Heart left ventricle (tissue), 13 donors: ENCODE measurements at regions not wholly inside any gene's neighbourhood (a gene's known extent, or its start where the extent isn't known, plus 50 kb on each side); places are given as distances from the start of the nearest gene placed in this dataset.

Source experiments
- POLR2A ChIP-seq, 2 donors: fragments of 450-650 bp; IDR thresholded peaks; one replicate each; pipeline ENCODE4 v1.6.1; 2017; ENCODE audit warnings: antibody characterized with exemption in 2 of 2, mild to moderate bottlenecking in 2 of 2, moderate library complexity in 2 of 2
- TF ChIP-seq, protein P1 (sequence below), 12 donors: fragments of 200-600 bp; sonication (generic) in 4 of 12; IDR thresholded peaks; one replicate each; pipeline versions ENCODE4 v1.5.0 to v1.8.0; 2018 to 2022; ENCODE audit warnings: antibody characterized with exemption in 12 of 12, mild to moderate bottlenecking in 5 of 12
- donor health status: ischemic (EF 13 %, LVEDD 7.1; RV severe dilation, severe dysfunction).
- donor health status: DM: no; HTN: yes; CAD: no.
- donor health status: DM: no; HTN: no; CAD: no.
- donor health status: ischemic (EF 25% LVEDD 6.9; RV normal size, moderate dysfunction).
- donor health status: ischemic (EF 25% LVEDD 5.7; RV mildly dilated, moderate dysfunction).
- donor health status: ischemic (EF 35%, LVEDD 5.7; RV mildly dilated, moderate dysfunction).
- donor health status: nonischemic (EF 11% LVEDD 7.7; RV severe dilation, severe dysfunction).
- donor health status: DM: yes; HTN: yes; CAD: no.
- donor health status: PGD.
- donor health status: ischemic (EF 29% LVEDD 5.4; RV normal size, mild dysfunction).
- donor health status: nonischemic (EF 23%, LVEDD 6.1; RV moderate dilation, normal function).

DNA sequence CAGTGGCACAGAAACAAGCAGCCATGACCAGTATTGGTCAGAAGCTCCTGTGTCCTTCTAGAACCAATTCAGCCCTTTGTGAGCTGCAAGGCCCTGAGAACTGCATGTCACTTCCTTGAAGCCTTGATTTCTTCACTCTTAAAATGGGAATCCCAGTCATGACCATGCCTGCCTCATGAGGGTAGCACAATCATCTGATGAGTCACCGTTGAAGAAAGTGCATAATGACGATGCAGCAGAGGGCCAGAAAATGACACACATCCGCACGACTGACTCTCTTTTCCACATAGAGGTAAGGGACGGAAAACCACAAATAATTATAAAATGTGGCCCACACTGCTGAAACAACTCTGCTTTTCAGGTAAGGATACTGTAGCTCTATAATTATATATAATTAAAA is 777.4 kb downstream of the BCL11B start:
- TF ChIP-seq, protein P1, sequence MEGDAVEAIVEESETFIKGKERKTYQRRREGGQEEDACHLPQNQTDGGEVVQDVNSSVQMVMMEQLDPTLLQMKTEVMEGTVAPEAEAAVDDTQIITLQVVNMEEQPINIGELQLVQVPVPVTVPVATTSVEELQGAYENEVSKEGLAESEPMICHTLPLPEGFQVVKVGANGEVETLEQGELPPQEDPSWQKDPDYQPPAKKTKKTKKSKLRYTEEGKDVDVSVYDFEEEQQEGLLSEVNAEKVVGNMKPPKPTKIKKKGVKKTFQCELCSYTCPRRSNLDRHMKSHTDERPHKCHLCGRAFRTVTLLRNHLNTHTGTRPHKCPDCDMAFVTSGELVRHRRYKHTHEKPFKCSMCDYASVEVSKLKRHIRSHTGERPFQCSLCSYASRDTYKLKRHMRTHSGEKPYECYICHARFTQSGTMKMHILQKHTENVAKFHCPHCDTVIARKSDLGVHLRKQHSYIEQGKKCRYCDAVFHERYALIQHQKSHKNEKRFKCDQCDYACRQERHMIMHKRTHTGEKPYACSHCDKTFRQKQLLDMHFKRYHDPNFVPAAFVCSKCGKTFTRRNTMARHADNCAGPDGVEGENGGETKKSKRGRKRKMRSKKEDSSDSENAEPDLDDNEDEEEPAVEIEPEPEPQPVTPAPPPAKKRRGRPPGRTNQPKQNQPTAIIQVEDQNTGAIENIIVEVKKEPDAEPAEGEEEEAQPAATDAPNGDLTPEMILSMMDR (IDR thresholded peaks at IDR 0.05), result no peak
- no peak for TF ChIP-seq POLR2A (IDR thresholded peaks at IDR 0.05)
